ENCODE measurements at regions not wholly inside any gene's neighbourhood (a gene's known extent, or its start where the extent isn't known, plus 50 kb on each side); places are given as distances from the start of the nearest gene placed in this dataset.

DNA sequence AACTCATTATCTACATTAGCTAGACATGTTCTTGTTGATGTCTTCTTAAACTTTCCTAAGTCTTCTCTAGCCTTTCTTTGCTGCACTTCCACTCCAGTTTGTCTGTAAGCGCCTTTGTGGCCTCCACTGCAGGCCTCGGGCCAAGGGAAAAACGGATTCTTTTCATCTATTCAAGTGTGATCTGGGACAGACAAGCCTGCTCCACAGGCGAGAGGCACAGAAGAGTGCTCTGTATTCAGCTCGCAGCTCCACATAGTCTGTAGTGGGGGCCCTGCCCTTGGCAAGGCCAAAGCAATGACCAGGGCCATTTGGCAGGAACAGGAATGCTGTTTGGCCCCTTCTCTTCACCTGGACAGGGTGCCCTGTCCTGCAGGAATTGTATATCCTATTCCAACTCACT is 84.1 kb upstream of the BARX2 start:
- no peaks in the 10 kb centered on the region for H3K36me3 ChIP-seq
- no peaks in the 10 kb centered on the region for H3K9me3 ChIP-seq
- H3K27me3 ChIP-seq = no peaks in the 10 kb centered on the region
- no peaks in the 10 kb centered on the region for H3K4me1 ChIP-seq
- H3K27ac ChIP-seq = no peak overlapping the region
- no peak overlapping the region for H3K4me3 ChIP-seq
- DNase-seq = no peak
- TF ChIP-seq CTCF (IDR thresholded peaks at IDR 0.05) (no peak), POLR2A (IDR thresholded peaks at IDR 0.05) (no peak)

DNA sequence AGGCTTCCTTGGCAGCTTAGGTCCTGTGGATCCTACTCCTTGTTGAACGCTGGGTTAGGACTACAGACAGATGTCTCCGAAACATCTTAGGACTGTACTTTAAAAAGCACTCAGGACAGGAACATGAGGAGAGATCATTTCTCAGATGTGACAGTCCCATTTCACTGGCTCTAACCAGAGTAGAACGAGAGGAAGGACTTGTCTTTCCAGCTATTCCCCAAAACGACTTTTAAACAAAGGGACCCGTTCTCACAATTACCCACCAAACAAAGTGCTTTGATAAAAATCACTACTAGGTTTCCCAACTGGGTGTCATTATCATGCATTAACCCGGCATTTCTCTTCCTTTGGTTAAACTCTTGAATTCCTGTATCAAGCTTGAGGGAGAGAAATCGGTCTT is 84.7 kb upstream of the BARX2 start:
- H3K36me3 ChIP-seq = no peaks in the 10 kb centered on the region
- H3K27ac ChIP-seq = no peak overlapping the region
- H3K9me3 ChIP-seq = no peaks in the 10 kb centered on the region
- no peak for DNase-seq
- no peaks in the 10 kb centered on the region for H3K27me3 ChIP-seq
- TF ChIP-seq POLR2A (IDR thresholded peaks at IDR 0.05) (no peak), CTCF (IDR thresholded peaks at IDR 0.05) (no peak)
- no peak overlapping the region for H3K4me3 ChIP-seq
- H3K4me1 ChIP-seq = no peaks in the 10 kb centered on the region

DNA sequence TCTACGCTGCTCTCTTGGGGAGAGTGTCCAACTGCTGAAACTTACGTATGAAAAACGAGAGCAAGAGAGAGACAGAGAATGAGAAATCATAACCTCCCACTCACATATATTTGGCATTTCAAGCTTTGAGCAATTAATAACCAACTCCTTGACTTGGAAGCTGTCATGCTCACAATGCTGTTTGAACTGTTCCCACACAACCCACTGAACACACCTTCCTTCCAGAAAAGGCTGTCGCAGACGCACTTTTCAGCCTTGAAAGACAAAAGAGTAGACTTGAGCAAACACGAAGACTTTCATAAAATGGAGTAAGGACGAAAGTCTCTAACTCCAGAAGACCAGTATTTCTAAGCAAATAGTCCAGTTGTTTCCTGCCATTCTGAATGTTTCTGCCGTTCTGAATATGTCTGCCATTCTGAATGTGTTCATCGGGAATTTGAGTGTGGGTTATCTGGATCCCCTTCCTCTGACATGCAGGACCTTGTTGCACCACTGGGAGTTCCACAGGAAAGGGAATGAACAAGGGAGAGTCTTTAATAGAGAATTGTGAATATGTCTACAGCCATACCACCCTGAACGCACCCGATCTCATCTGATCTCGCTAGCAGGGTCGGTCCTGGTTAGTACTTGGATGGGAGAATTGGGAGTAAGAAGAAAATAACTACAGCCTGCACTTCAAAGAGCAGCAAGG is 86.2 kb upstream of the BARX2 start:
- no peak for TF ChIP-seq POLR2A (IDR thresholded peaks at IDR 0.05)
- no peak for TF ChIP-seq CTCF (IDR thresholded peaks at IDR 0.05)
- no peaks in the 10 kb centered on the region for H3K36me3 ChIP-seq
- no peaks in the 10 kb centered on the region for H3K4me1 ChIP-seq
- no peak overlapping the region for H3K27ac ChIP-seq
- no peak for DNase-seq
- H3K27me3 ChIP-seq = no peaks in the 10 kb centered on the region
- no peaks in the 10 kb centered on the region for H3K9me3 ChIP-seq
- no peak overlapping the region for H3K4me3 ChIP-seq

DNA sequence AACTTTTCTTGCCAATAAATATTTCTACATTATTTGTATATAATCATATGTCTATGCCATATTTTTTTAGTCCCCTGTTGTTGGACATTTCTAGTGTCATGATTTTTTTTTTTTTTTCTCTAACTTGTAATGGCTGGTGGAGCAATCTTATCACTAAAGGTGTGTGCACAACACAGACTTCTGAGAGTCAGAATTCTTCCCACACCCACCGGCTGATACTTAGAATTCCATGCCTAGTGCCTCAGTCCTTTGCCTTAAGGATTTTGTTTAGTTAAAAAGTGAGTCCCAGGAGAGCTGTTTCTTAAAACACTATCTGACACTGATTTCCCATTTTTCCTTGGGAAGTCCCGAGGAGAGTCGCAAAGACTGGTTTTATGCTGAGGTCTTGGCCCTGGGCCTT is 87.7 kb upstream of the BARX2 start:
- Histone ChIP-seq H3K27me3 (no peaks in the 10 kb centered on the region), H3K4me3 (no peak overlapping the region), H3K4me1 (peaks cover 0 to 3% (median 0%) of the 10 kb centered on the region in 4 donors), H3K36me3 (no peaks in the 10 kb centered on the region), H3K27ac (no peak overlapping the region), H3K9me3 (no peaks in the 10 kb centered on the region)
- no peak for DNase-seq
- no peak for TF ChIP-seq CTCF (IDR thresholded peaks at IDR 0.05)
- TF ChIP-seq POLR2A (IDR thresholded peaks at IDR 0.05) = no peak

GRCh38 chr11:129286813-129287212 is 88.8 kb upstream of the BARX2 start:
- no peak for TF ChIP-seq CTCF (IDR thresholded peaks at IDR 0.05)
- H3K4me3 ChIP-seq = no peak overlapping the region
- no peak overlapping the region for H3K27ac ChIP-seq
- H3K4me1 ChIP-seq = peaks cover 0 to 10% (median 0%) of the 10 kb centered on the region in 4 donors
- H3K27me3 ChIP-seq = no peaks in the 10 kb centered on the region
- no peak for DNase-seq
- no peaks in the 10 kb centered on the region for H3K9me3 ChIP-seq
- no peaks in the 10 kb centered on the region for H3K36me3 ChIP-seq

DNA sequence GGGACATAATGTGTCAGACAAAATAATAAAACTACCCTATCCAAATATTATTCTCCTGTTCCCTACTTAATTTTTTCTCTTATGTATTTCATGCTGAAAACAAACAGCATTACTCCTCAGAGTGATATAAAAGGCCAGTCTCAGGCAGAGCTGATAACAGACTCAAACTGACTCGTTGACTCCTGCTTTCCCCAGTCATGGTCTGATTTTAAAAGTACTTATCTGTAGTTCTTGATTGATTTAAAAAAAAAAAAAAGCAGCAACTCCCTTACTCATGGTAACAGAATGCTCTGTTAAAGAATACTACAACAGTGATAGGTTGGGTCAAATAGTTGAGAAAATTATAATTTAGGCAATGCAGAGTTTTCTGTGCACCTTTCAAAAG is 90.3 kb upstream of the BARX2 start:
- TF ChIP-seq CTCF (IDR thresholded peaks at IDR 0.05) = no peak
- TF ChIP-seq POLR2A (IDR thresholded peaks at IDR 0.05) = no peak
- no peak overlapping the region for H3K27ac ChIP-seq
- H3K9me3 ChIP-seq = no peaks in the 10 kb centered on the region
- H3K27me3 ChIP-seq = no peaks in the 10 kb centered on the region
- DNase-seq = no peak
- H3K4me1 ChIP-seq = peaks cover 0 to 15% (median under 1%) of the 10 kb centered on the region in 4 donors
- no peaks in the 10 kb centered on the region for H3K36me3 ChIP-seq
- no peak overlapping the region for H3K4me3 ChIP-seq

Measured in Peyer's patch (tissue), 4 donors.